Pulmonary artery endothelial cell (primary cell): ENCODE measurements at regions not wholly inside any gene's neighbourhood (a gene's known extent, or its start where the extent isn't known, plus 50 kb on each side); places are given as distances from the start of the nearest gene placed in this dataset.

ENCODE experiments used
- DNase-seq: peaks from one replicate; pipeline ENCODE4 v3.0.0-alpha.2; 2011; ENCODE audit warnings: low read depth, low spot score

- DNase-seq = no peak
These were observed 261.8 kb downstream of the FOXD2 start for GRCh38 chr1:47699492-47700235.

DNA sequence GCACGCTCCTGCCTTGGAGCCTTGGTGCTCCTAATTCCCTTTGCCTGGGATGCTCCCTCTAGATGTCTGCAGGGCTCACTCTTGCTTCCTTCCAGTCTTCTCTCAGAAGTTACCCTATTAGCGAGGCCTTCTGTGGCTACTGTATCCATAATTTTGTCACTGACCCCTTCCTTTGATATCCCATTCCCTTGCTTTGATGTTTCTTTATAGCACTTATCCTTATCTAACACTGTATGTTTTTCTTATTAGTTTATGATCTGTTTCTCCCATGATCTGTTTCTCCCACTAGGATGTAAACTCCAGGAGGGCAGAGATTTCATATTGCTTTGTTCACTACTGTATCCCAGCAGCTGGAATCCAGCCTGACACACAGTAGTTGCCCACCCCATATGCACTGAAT lies 263.4 kb downstream of the FOXD2 start:
- DNase-seq = no peak

GRCh38 chr1:47701741-47702515 lies 264.1 kb downstream of the FOXD2 start:
- no peak for DNase-seq

- DNase-seq = no peak
These were observed 265.4 kb downstream of the FOXD2 start for GRCh38 chr1:47703156-47703825.

DNA sequence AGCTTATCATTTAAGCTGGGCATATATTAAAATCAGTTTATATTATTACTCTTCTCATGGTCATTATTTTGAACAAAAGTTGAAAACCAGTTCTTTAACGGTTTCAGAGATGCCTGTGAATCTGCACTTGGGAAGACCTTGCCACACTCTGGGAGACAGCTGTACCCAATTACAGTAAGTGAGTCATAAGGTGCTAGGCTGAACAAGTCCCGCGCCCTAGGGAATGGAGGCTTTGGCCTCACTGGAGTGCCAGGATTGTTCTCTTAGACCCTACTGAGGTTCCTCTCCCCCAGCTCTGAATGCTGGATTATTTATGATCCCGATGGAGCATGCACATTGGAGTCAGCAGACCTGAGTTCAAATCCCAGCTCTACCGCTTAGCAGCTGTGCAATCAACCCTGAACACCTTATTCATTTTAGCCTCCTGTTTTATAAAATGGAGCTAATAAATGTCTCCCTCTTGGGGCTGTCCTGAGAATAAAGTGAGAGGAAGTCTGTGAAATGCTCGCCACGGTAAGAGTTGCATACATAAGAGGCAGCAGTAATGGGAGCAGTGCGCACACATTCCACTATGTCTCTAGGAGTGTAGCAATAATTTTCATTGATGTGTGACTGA lies 266.2 kb downstream of the FOXD2 start:
- DNase-seq = no peak

DNA sequence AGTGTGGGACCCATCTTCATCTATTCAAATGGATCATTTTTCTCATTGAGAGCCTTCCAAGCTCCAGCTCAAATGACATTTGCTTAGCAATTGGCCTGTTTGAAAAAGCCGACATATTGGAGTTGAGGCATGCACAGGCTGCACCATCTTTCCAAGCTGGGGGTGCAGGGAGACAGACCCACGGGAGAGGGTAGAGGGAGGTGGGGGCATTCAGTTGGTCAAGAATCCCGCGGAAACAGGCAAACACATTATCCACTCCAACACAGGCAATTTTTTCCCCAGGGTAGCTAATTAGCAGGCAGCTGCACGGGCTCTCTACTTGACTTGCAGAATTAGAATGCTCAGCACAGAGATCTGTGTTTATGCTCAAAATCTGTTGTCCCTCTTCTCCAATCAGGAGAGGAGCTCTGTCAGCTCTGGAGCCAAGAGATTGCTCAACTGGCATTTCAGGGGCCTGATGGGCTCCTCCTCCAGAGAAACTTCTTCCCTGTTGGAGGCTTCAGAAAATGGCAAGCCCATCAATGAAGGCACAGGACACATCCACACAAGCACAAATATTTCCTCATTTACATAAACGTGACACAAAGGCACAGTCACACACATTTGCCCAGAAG lies 267.8 kb downstream of the FOXD2 start:
- no peak for DNase-seq

- DNase-seq = no peak
These were observed 269.7 kb downstream of the FOXD2 start for GRCh38 chr1:47707503-47707902.

DNA sequence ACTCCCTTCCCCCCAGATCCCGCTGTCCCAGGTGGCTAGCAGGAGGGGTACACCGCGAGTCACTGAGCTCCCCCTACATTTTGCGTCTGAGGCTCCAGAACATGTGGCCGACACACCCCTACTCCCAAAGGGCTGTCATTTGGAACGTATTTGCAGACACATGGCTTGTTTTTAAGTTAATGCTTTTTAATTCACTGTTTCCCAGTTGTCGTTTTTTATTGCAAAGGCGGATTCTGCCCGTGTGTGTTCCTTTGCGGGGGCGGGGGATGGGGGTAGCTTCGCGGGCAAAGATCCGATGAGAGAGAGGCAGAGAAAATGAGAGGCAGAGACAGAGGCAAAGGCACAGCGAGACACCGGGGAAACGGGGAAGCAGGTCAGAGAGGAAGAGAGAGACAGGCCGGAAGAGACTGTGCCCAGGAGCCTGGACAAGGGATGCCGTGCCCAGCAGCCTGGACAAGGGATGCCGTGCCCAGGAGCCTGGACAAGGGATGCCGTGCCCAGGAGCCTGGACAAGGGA lies 270.2 kb downstream of the FOXD2 start:
- DNase-seq = no peak

DNA sequence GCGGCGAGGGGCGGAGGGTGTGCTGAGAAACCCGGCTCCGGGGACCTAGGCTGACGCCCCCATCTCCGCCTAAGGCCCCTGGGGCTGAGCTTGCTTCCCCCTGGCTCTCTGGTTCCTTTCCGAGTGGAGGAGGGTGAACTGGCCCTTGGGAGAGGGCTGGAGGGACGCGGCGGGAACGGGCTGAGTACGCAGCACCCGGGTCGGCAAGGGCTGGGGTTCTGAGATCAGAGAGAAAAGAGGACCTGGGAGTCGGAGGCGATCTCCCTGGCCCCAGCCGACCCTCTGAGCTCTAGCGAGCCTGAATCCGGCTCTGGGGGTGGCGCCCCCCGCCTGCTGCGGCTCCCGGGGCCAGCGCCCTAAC lies 270.8 kb downstream of the FOXD2 start:
- no peak for DNase-seq

DNA sequence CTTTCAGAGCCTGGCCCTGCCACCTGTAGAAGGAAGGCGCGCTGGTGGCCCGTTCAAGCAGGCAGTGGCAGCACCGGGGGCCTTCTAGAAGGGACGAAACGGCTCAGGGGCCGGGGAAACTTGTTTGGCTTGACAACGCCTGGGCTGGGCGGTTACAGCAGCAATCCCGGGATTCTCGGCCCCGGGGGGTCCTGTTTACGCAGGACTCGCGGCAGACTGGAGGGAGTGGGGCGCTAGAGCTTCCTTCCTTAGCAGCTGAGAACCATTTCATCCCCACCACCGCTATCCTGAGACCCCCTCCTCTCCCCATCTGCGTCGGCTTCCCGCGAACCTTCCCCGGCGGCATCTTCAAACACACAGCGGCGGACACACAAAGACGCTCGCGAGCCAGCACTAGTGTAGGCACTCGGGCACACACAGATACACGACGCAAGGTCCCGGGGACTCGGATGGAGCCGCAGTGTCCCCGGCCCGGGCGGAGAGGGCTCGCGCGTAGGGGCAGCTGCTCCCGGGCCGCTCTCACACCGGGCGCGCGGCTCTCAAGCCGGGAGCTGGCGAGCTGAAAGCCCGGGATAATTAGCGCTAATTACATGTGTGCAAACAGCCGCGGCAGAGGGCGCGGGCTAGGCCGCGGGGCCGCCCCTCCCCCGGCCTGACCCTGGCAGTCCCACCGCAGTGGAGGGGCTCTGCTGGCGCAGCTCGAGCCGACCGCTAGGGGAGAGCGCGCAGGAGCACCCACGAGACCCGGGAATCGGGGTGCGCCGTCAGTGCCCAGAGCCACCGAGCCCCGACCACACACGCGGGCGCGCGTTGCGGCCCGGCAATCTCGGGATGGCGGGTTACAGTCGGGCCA lies 271.4 kb downstream of the FOXD2 start:
- no peak for DNase-seq

DNA sequence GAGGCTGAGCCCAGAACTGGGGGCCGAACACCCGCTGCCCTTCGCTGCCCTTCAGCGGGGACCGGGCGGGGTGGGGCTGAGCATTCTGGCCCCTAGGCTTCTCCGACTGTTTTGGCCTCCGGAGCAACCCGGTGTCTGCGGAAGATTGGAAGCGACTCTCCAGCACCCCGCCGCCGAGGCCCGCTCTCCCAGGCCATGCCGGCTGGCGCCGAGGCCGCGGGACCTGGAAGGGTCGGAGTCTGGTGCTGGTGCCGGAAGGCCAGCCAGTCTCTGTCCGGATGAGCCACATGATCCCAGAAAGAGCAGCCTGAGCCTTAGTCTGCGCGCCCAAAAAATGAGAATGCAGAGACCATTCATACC lies 272.0 kb downstream of the FOXD2 start:
- DNase-seq = no peak

GRCh38 chr1:47710329-47711071 lies 272.7 kb downstream of the FOXD2 start:
- DNase-seq = no peak
